HG03571 (cell line): ENCODE measurements at regions not wholly inside any gene's neighbourhood (a gene's known extent, or its start where the extent isn't known, plus 50 kb on each side); places are given as distances from the start of the nearest gene placed in this dataset.
"Not testable (repeated sequence)": the region's sequence is repeated elsewhere in the genome, so short reads cannot be mapped to it uniquely, and the experiment has no call there.

ENCODE experiments used
- ATAC-seq: cut with Tn5 transposase; IDR thresholded peaks from one replicate; pipeline ENCODE4 v1.9.1; 2021; ENCODE audit not compliant: unreplicated experiment

- ATAC-seq = no peak
These were observed 169.2 kb downstream of the SQOR start for GRCh38 chr15:45804028-45804427.

GRCh38 chr15:45810201-45810600 is 175.4 kb downstream of the SQOR start:
- ATAC-seq = no peak

GRCh38 chr15:45812200-45812599 is 177.4 kb downstream of the SQOR start:
- ATAC-seq = no peak

GRCh38 chr15:45817578-45817977 is 182.7 kb downstream of the SQOR start:
- not testable (repeated sequence) for ATAC-seq

GRCh38 chr15:45821390-45821789 is 186.6 kb downstream of the SQOR start:
- no peak for ATAC-seq

GRCh38 chr15:45822968-45823367 is 188.1 kb downstream of the SQOR start:
- not testable (repeated sequence) for ATAC-seq

GRCh38 chr15:45827275-45827674 is 192.4 kb downstream of the SQOR start:
- ATAC-seq = no peak

GRCh38 chr15:45827766-45828165 is 192.9 kb downstream of the SQOR start:
- ATAC-seq = no peak

- ATAC-seq = no peak
These were observed 194.7 kb downstream of the SQOR start for GRCh38 chr15:45829336-45830153.

- no peak for ATAC-seq
These were observed 197.0 kb downstream of the SQOR start for GRCh38 chr15:45831787-45832186.

- no peak for ATAC-seq
These were observed 199.8 kb downstream of the SQOR start for GRCh38 chr15:45834622-45835021.

GRCh38 chr15:45842151-45842550 is 207.3 kb downstream of the SQOR start:
- ATAC-seq = no peak

- ATAC-seq = no peak
These were observed 212.8 kb downstream of the SQOR start for GRCh38 chr15:45847645-45848044.

GRCh38 chr15:45849136-45849535 is 214.3 kb downstream of the SQOR start:
- ATAC-seq = no peak

GRCh38 chr15:45854455-45855202 is 219.8 kb downstream of the SQOR start:
- no peak for ATAC-seq

GRCh38 chr15:45855210-45855906 is 220.5 kb downstream of the SQOR start:
- ATAC-seq = no peak

- no peak for ATAC-seq
These were observed 221.2 kb downstream of the SQOR start for GRCh38 chr15:45855907-45856579.

GRCh38 chr15:45857291-45857690 is 222.5 kb downstream of the SQOR start:
- ATAC-seq = no peak

- ATAC-seq = no peak
These were observed 223.7 kb downstream of the SQOR start for GRCh38 chr15:45858491-45858890.

- no peak for ATAC-seq
These were observed 227.2 kb downstream of the SQOR start for GRCh38 chr15:45862034-45862433.
